Right hindlimb (tissue), 1 donor: ENCODE measurements at regions not wholly inside any gene's neighbourhood (a gene's known extent, or its start where the extent isn't known, plus 50 kb on each side); places are given as distances from the start of the nearest gene placed in this dataset.
"Not testable (repeated sequence)": the region's sequence is repeated elsewhere in the genome, so short reads cannot be mapped to it uniquely, and the experiment has no call there.

Experiments
- DNase-seq: peaks from one replicate; pipeline ENCODE4 v3.0.0-alpha.2; 2018

DNA sequence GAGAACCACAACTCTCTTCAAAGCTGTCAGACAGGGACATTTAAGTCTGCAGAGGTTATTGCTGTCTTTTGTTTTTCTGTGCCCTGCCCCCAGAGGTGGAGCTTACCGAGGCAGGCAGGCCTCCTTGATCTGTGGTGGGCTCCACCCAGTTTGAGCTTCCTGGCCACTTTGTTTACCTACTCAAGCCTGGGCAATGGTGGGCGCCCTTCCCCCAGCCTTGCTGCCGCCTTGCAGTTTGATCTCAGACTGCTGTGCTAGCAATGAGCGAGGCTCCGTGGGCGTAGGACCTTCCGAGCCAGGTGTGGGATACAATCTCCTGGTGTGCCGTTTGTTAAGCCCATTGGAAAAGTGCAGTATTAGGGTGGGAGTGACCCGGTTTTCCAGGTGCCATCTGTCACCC is 822.1 kb downstream of the KCNMA1 start:
- DNase-seq, result not testable (repeated sequence)

DNA sequence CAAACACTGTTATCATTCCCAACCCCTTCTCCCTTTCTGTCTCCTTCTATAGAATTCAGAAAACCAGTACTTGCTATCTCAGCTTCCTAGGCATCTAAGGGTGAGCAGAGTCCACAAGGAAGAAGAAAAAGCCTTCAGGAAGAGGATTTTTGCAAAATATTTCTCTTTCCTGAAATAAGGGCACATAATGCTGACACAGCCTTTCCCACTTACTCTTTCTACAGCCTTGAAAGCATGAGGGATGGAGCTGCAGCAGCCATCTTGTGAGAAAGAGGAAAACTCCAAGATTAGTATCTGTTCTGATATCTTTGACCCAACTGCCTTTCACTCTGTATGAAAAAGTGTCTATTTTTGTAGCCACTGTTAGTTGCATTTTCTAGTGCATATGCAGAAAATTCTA is 826.2 kb downstream of the KCNMA1 start:
- no peak for DNase-seq

DNA sequence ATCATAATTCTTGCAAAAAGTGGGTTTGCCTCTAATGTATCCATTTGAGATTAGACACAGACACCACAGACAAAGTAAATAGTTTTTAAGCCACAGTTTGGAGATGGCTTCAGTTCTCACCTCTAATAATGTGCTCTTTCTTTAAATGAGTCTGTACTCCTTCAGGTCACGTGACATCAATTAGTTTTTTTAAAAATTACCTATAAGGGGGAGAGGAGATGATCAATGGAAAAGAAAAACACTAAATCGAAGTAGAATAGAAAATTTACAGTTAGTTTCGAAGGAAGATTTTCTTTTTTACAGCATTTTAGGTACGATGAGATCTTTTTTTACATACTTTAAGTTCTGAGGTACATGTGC is 849.2 kb downstream of the KCNMA1 start:
- DNase-seq, result no peak

DNA sequence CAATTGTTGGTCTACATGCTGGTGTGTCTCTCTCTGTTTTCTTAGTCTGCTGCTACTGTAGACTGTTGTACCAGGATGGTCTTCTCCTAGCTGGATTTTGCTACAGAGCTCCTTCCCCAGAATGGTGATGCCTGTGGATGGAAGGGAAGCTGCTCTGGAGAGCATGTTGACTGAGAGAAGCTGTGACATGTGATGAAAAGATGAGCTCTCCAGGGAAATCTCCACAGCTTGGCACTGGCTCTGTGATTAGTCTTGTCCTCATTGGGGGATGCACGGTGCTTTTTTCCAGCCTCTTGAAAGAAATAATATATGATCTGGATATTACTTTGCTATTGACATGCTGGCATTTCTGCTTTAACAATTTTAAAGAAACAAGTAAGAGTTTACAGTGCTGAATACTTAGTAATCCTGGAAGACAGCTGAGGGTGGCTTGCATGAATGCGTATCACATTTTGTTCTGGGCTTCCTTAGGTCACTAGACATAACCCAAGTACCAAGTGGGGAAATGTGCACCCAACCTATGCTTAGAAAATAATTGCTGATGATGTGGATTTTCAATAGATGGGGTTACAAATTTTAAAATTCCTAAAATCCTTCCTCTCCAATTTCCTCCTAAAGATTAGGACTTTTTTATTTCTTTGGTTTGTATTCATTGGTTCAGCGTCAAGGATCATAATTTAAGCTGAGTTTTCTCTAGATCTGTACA is 849.7 kb downstream of the KCNMA1 start:
- no peak for DNase-seq

DNA sequence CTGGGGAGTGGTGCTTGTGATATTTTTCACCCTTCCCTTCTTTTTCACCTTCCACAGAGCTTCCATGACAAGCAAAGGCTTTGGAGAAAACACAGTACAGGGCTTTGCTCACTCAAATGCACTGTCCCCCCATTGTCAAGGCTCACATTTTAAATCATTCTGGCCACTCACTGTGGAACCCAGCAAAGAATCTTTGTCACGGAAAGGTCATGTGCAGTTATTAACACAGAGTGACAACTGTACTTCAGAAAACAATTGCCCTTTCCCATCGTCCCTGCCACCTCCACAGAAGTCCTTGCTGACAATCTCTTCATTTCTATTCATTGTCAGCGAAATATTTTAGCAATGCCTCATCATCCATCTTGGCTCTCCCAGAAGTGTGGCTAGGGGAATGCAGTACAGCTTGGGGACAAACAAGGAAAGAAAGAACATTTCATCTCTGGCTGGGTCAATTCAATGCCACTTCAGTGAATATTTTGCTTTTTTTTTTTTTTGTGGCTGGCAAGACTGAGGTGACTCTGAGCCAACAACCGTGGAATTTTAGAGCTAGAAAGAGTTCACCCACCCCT is 851.0 kb downstream of the KCNMA1 start:
- DNase-seq, result no peak

DNA sequence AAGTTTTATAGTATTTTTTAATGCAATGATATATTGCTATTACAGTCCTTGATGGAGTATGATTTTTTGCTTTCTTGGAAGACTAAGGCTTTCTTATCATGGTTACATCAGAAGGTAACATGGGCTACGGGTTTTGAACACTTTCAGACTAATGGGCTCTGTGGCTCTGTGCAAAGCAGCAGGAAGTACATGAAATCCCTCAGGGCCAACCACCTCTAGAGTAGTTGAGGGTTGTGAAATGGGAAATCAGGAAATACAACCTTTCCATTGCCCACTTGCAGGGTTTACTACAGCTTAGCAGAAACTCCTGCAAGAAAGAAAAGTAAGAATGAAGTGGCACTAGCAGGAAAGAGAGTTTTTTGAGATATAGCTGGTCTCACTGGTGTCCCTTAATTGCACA is 853.5 kb downstream of the KCNMA1 start:
- no peak for DNase-seq

DNA sequence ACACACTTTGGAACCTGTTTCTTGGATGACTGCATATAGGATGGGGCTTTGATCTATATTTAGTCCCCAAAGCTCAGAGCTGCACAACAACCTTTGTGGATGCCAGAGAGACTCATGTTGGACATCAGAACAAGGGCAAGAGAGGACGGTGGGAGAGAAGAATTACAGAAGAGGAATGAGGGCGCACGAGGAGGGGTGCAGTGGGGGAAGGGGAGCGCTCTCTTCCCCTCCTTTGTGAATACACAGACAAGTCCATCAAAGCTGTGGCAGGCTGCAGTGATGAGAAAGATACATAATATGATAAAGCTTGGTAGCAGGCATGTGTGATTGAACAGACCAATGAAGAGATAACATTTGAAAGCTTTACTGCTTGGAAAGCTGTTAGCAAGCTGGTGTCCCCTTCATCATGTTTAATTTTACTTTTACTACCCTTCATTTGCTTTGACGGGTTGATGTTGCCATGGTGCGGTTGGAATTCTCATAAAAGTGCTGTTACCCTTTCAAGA is 857.8 kb downstream of the KCNMA1 start:
- DNase-seq, result no peak

DNA sequence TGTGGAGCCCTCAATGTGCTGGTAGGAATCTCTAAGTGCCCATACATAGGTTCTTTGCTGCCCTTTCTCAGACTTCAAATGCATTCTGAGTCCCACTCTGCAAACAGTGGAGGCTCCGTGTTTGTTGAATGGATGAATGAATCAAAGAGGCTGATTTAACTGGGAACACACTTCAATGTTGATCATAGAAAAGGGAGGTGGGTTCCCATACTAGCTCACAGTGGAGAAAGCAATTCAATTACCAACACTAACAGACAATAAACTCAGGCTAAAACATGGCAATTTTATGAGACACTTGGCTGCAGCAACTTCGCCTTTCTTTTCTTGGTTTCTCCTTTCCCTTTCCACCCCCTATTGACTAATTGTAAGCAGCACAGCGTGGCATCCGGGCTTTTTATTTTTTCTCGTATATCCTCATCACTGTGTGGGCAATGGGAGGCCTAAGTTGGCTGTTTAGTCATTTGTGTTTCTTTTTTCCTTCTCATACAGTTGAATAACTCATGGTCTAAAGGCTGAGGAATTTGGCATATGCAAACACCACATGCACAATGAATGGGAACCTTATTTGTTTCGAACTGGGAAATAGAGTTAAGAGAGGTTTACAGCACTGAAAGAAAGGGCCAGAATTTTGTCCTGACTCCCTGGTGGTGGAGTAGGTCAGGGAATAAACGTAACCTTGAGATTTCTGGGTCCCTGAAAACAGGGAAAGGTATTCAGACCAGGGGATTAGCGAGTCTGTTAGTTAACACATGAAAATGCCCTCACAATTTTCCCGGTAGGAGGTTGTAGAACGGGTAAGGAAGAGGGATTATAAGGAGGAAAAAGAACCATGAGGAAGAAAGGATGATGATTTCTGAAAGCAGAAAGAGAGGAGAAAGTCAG is 858.5 kb downstream of the KCNMA1 start:
- no peak for DNase-seq

DNA sequence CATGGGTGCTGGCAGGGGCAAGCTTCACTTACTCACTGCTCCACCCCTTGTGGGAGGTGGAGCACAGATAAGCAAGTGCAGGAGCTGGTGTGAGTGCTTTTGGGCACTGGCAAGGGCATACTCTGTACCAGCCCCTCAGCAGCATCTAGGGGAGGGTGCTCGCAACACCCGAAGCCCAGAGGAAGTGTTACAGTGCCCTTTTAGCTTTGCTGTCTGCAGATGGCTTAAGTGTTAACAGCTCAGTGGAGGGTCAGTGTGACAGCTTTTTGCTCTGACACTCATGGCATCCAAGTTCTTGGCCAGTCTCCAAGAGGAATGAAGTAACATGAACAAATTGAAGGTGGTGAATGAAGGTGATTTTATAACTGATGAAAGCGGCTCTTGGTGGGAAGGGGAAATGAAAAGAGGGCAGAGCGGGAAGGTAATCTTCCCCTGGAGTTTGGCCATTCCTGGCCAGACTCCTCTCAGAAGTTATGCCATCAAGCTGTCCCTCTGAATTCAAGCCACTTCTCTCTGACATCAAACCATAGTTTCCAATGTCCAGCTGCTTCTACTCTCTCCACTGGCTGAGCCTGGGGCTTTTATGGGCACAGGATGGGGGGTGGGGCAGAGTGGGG is 862.5 kb downstream of the KCNMA1 start:
- DNase-seq, result no peak

DNA sequence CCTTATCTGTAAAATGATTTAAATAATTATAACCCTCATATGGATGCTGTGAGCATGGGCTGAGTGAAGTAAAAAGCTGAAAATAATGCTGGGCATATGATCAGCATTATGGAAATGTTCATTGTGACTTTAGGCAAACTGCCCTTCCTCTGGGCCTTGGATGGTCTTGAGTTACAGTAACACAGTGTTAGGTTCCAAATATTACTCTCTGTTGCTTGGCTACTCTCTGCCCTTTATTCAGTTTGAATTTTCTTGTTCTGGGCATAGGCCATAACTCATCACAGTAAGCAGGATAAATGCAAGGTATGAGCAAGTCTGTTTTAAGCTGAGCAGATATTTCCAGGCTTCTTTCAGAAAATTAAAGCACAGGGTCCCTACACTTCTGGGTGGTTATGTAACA is 868.0 kb downstream of the KCNMA1 start:
- peak; percentile 26 for DNase-seq

DNA sequence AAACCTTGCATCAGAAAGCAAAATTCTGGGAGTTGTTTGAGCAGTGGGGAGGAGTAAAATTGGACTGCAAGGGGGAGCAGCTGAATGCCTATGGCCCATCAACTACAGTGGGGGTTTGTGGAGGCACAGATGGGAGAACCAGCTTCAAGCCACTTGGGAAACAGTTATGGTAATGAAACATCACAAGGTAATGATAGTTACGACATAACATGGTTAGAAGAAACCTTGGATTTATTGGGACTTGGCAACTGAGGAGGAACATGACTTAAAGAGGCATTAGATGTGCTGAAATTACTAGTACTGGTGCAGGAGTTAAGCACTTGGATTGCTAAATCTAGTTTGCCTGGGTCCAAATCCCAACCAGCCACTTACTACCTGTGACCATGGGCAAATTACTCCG is 868.4 kb downstream of the KCNMA1 start:
- no peak for DNase-seq

DNA sequence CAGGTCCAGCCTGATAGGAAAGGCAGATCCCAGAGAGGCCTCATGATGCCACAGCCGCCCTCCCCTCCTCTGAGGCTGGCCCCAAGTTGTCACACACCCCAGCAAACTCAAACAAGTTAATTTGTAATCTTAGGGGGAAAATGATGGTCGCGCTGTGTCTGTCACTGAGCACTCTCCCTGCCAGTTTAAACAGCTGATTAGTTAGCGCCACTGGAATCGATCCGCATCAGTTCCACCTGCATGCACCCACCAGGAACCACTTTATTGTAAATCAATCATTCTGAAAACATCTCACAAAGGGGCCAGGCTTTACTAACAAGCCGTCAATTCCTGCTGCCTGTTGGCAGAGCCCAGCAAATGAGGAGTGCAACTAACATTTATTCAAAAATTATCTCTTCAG is 870.9 kb downstream of the KCNMA1 start:
- no peak for DNase-seq

DNA sequence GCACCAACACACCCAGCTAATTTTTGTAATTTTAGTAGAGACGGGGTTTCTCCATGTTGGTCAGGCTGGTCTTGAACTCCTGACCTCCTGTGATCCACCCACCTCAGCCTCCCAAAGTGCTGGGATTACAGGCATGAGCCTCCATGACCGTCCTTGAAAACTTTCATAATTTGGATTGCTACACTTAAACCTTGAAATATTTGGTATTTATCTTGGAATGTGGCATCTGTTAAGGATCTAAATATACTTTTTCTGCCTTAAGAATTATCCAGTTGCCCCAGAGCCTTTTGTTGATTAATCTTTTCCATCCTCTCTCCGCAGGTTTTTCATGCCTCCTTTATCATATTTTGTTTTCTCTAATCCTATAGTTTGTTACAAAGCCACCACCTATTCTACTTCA is 872.7 kb downstream of the KCNMA1 start:
- DNase-seq, result not testable (repeated sequence)

DNA sequence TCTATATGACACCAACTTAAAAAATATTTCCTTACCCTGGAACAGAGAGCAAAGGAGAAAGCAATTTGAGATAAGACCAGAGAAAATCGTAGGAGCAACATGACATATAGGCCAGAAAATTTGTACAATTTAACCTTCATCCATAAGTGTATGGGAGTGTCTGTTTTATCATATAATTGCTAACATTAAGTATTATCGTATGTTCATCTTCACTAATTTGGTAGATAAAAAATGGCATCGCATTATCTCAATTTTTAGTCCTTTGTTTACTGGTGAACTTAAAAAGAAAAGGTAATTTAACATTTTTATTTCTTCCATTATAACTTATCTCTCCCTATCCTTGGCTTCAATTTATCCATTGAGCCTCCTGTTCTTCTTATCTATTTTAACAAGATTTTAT is 873.4 kb downstream of the KCNMA1 start:
- DNase-seq, result no peak

DNA sequence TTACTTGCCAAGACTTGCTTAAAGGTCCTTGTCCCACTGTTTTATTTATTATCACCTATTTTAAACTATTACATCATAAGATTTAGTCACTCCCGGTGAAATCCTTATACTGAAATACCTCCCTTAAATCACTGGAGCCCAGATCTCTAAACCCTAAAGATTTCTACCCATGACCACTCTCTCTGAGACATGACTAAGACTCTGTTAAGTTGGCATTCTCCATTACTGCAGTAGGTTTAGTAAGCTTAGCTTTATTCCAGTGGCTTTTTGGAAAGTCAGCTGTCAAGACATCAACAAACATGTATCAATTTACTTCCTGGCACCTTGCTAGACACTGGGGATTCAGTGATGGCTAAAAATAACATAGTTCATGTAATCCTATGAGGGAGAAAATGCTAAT is 874.2 kb downstream of the KCNMA1 start:
- DNase-seq, result no peak

DNA sequence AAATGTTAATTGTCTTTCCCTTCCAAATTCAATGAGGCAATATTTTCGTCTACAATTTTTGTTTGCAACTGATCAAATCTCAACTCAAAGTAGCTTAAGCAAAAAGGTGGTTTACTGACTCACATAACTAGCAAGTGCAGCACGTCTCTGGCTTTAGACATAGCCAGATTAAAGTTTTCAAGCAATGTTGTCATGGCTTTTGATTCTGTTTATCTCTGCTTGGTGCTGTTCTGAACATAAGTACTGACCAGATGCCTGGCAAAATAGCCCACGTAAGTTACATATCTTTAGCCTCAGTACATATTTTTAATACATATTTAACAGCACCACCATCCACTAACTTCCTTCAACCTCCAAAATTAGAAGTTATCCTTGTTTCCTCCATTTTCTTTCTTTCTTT is 877.9 kb downstream of the KCNMA1 start:
- DNase-seq, result no peak

DNA sequence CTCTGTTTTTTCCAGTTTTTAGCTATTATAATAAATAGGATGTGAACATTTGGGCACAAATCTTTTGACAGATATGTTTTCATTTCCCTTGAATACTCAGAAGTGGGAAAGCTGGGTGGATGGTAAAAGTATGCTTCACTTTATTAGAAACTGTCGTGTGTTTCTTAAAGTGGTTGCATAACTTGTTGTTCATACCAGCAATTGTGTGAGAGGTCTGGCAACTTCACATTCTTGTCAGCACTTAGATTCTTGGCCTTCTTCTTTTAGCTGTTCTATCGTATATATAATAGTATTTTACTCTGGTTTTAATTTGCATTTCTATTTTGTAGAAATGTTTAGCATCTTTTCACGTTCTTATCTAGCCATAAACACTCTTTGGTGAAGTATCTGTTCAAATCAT is 894.4 kb downstream of the KCNMA1 start:
- no peak for DNase-seq

DNA sequence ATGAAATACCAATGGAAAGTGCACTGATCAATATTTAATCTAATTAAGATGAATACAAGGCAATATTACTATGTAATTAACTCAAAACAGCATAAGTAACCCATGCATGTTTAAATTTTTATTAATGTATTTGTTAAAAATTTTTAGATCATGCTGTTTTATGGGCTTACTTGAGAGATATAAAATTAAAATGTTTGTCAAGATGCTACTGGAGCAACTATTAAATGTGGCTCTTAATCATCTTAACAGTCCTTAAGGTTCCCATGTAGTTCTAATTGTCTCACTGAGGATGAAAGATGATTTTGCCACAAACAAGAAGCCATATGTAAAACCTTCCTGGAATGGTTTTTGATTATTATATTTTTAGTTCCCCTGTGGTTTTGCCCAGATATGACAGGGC is 897.1 kb downstream of the KCNMA1 start:
- DNase-seq, result no peak

DNA sequence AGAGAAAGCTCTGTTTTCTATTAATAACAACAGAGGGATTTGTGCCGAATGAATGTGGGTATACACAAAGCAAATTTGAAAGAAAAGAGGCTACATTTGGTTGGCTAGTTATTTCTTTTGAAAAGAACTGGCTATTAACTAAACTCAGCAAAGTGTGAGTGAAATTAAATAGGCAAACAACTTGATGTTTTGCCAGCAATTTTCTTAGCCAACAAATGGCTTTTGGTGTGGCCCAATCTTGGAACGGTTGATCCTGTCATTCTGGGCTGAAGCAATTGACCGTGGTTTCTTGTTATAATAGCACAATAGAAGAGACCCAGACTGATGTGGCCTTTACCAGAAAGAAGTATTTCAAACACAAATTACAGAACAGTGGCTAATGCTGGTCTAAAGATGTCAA is 898.6 kb downstream of the KCNMA1 start:
- no peak for DNase-seq

DNA sequence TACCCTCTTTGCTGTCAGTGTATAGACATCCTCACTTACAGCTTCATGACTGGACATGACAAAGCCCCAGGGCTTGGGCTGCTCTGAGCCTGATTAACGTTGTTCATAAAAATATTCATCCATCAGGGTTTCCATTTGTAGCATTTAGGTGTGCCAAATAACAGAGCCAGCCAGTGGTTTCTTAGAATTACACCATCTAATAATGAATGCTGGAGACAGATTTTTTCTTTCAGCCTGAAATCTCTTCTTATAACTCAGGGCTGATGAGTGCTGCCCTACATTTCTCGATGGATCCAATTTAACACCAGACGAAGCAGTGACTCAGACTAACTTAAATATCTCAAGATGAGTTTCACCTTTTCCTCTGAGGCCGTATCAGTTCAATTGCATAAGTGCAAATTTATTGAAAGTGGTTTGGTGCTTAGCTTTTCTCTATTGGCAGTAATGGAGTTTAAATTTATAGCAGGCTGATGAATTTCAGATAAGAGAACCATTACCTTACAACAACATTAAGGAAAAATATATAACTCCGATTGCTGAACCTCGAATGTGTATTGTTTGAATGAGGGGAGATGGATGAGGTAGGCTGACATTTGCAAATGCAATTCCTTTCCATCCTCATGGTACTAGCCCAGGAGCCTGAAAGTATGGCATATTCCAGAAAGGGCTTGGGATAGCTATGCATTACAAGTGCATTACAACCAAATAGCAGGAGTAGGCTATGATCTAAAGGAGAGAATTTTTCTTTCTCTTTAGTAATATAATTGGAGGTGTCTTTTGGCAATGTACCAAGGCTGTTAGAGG is 900.6 kb downstream of the KCNMA1 start:
- DNase-seq, result no peak

DNA sequence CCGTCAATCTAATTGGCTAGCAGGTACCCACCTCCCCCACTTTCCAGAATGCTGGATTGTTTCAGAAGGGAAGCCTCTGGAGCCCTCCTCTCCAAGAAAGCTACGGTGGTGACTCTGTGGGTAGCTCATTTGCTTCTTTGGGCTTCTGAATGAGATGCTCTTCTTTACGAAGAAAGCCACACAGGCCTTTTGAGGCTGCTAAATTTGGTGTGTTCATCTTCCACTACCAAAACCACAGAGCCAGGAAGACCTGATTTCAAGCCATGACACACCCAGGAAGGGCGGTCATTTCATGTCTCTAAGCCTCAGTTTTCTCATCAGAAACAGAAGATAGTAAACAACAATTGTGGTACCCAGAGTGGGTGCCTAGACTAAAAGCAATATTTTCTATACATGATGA is 901.2 kb downstream of the KCNMA1 start:
- DNase-seq, result no peak

DNA sequence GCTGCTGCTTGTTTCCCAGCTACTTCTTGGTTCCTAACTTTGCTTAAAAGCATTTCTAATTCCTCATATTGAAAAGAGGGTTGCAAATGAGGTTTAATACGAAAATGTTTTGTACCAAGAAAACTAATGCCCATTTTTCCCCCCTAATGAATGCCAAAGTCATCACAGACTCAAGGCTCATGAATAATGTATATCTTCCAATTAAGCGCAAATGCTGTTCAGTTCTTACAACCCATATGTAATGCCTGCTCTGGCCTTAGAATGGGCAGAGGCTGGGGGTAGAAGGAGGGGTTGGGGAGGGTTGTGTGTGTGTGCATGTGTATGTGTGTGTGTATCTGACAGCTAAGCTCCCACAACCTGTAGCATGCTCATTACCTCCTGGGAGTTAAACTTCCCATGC is 901.7 kb downstream of the KCNMA1 start:
- DNase-seq, result no peak
